Inflammatory macrophage (primary cell): ENCODE measurements at regions not wholly inside any gene's neighbourhood (a gene's known extent, or its start where the extent isn't known, plus 50 kb on each side); places are given as distances from the start of the nearest gene placed in this dataset.
"Not testable (repeated sequence)": the region's sequence is repeated elsewhere in the genome, so short reads cannot be mapped to it uniquely, and the experiment has no call there.

Source experiments
- DNase-seq, 2 donors: peaks; one replicate each; pipeline ENCODE4 v3.0.0-alpha.2; 2020 to 2022

DNA sequence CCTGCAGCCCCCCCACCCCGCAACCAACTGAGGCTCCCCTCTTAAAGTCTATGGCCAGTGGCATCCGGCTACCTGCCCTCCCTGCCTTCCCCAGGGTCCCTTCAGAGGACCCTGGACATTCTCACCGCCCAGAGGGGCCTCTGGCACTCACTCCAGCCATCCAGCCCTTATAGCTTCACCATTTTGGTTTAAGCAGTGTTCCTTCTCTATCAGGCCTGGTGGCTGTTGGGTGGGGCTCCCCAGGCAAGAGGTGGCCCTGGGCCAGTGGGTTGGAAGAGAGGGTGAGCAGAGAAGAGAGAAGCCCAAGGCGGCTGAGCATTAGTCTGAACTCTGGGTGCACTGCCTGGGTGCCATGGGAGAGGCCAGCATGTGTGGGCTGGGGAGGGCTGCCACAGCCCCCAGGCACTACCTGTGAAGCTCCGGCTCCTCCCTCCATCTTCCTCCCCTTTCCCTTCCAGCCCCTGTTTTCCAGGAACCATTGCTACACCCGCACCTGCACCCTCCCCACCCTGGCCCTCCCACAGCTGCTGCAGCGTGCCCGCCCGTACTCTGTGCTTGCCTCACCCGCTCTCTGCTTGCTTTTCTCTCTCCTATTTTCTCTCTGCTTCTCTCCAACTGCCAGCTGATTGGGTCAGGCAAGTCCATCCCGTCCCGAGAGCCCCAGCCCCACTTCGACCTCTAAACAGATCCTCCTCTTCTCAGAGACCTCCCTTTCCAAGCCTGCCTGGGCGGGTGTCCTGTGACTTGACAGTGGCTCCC is 168.2 kb downstream of the TBC1D2B start:
- DNase-seq = no peak

DNA sequence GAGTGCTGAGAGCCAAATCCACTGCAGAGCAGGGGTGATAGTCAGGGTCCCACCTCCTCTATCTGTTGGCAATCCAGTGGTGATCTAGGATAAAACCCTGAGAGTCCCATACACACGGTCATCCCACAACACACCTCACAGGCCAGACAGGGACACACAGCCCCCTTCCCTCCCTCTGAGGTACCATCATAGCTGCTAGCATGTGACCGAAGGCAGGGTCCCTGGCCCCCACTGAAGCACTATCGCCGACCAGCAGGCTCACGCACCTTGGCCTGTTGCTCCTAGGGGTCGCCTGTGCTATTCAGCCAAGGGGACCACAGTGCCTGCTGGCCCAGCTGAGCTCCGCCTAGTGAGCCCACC is 168.8 kb downstream of the TBC1D2B start:
- DNase-seq = not testable (repeated sequence)

DNA sequence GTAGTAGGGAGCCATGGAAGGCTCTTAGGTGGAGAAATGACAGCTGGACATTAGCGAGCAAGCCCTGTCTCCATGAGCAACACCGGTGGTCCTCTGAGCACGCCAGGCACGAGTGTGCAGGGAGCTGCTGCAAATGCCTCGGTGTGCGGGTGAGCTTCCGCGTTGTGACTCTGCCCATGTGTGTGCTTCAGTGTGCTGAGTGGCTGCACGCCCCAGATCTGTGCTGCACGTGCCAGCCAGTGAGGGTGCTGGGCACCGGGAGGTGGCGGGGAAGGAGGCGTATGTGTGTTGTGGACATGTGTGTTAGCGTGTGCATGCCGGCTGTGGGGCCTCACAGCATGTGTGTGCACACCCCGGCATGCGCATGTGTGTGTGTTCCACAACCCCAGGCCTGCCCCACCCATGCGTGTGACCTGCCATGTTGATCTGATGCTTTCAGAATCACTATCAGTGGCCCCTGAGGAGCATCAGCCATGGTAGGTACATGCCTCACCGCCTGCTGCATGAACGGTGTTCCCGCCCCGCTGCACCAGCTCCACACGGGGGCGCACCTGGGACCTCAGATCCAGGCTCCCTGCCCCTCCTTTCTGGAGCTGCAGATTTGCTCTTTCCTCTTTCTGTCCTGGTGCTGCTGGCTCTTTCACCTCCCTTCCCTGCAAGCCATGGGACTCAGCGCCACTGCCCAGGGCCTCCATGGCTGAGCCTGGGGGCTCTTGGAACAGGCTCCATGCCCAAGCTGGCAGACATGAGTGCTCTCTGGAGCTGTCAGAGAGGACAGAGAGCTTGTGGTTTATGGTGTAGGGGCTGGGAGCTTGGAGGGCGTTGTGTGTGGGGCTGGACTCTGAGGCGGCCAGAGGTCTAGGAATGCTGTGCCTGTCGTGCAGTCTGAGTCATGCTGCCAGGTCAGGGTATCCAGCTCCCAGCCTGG is 169.4 kb downstream of the TBC1D2B start:
- peak in 1 of 2 donors; percentile 63 for DNase-seq

GRCh38 chr15:77906062-77906990 is 171.2 kb downstream of the TBC1D2B start:
- DNase-seq = not testable (repeated sequence)

DNA sequence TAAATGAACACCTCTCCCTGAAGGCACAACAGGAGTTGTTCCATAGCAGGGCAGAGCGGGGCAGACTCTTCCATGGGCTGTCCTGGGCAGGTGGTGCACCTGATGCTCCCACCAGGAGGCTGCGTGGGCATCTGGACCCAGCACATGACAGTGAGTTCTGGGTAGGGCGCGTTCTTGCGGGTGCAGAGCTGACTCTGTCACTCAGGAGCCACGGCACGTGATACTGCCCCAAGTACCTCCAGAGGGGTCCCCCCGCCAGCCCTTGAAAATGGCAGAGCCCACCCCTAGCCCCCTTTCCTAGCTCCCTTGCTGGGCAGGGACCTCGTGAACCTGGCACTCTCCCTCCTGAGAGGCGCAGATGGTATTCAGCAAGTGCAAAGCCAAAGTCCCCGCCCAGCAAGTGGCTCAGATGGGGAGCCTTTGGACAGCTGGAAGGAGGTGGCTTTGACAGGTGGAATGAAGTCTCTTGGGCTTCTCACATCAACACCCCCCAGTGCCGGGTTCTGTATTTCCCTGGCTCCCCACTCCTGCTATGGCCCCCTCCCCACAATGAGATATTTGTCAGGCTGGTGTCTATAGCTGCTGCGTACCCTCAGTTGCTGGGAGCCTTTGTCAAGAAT is 172.1 kb downstream of the TBC1D2B start:
- DNase-seq = no peak

GRCh38 chr15:77904901-77905300 is 172.6 kb downstream of the TBC1D2B start:
- DNase-seq = no peak

DNA sequence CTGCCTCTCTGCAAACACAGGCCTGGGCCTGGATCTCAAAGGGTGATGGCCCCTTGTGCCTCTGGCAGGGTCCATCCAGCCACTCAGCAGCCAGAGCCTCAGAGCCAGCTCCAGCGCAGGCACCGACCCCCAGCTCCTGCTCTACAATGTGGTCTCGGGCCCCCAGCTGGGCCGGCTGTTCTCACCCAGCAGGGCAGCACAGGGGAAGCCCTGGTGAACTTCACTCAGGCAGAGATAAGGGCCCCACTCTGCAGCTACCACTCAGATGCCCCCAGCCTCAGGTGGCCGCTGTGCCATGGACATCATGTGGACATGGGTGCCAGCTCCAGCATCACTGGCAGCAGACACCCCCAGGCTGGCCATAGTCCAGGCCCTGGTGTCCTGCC is 173.1 kb downstream of the TBC1D2B start:
- DNase-seq = no peak

GRCh38 chr15:77903761-77904435 is 173.6 kb downstream of the TBC1D2B start:
- not testable (repeated sequence) for DNase-seq

DNA sequence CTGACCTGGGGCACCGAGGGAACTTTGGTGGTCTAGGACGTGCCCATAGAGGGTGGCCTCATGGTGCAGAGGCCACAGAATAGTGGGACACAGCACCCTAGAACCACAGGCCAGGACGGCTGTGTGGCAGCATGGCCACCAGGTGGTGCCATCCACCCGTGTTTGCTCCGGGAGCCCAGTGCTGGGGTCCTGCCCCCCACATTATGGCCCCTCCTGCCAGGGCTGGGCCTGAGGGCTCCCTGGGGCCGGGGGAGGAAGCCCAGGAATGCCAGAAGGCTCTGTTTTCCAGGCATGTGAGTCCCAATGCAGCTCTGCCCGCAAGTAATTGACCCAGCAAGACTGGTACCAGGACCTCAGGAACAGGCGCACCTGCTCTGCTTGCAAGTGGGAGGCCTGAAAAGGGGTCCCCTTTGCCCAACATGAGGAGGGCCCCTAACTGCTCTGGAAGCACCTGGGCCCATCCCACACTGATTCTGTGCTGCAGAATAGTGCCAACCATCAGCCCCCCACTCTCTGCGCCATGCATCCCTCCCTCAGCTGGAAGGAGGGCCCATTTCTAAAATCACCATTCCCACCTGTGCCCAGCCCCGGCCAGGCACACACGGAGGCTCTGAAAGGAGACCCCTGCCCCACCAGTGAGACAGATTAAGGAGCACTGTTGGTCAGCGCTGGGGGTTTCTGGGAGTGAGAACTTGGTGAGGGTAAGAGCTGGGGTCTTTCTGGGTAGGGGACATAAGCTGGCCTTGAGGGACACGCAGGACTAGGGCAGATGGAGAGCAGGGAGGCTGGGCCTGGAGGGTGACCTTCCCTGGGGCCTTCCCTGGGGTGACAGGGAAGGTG is 174.4 kb downstream of the TBC1D2B start:
- peak in 1 of 2 donors; percentile 26 for DNase-seq

DNA sequence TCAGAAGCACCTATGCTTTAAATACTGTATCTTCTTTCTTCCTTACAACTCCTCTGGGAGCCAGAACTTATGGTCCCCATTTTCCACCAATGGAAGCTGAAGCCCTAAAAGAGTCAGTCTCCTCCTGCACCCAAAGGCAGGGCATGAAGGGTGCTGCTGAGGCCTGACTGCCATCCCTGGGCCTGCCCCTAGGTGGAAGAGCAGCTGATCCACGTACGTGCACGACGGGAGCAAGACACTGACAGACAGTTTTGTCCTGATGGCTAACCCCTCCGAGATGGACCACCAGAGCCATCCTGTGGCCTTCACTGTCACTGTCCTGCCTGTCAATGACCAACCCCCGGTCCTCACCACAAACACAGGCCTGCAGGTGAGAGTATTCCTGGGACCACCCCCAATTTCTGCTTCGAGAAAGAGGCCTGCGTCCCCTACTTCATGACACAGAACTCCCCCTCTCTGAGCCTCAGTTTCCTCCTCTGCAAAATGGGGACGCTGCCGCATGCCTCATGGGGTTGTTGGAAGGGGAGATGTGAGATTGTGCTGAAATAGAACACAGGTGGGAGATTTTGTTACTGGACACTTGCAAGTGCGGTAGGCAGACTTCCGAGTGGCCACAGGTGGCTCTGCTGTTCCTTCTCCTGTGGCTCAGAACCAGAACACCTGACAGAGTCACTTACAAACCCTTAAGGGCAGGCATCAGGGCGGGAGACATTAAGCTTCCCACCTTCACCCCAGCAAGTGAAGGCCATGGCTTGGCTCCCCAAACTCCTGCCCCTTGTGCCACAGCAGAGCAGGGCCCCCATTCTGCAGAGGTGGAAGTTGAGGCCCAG is 175.4 kb downstream of the TBC1D2B start:
- DNase-seq = no peak

DNA sequence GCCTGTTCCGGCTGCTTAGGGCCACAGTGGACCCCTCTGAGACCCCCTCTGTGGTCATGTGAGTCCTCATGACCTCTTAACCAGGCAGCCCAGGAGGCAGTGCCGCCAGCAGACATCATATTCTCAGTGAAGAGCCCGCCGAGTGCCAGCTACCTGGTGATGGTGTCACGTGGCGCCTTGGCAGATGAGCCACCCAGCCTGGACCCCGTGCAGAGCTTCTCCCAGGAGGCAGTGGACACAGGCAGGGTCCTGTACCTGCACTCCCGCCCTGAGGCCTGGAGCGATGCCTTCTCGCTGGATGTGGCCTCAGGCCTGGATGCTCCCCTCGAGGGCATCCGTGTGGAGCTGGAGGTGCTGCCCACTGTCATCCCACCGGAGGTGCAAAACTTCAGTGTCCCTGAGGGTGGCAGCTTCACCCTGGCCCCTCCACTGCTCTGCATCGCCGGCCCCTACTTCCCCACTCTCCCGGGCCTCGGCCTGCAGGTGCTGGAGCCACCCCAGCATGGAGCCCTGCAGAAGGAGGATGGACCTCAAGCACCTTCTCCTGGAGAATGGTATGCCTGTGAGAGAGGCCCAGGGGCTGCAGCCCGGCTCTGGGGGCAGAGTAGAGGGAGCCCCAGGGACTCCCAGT is 176.1 kb downstream of the TBC1D2B start:
- no peak for DNase-seq

DNA sequence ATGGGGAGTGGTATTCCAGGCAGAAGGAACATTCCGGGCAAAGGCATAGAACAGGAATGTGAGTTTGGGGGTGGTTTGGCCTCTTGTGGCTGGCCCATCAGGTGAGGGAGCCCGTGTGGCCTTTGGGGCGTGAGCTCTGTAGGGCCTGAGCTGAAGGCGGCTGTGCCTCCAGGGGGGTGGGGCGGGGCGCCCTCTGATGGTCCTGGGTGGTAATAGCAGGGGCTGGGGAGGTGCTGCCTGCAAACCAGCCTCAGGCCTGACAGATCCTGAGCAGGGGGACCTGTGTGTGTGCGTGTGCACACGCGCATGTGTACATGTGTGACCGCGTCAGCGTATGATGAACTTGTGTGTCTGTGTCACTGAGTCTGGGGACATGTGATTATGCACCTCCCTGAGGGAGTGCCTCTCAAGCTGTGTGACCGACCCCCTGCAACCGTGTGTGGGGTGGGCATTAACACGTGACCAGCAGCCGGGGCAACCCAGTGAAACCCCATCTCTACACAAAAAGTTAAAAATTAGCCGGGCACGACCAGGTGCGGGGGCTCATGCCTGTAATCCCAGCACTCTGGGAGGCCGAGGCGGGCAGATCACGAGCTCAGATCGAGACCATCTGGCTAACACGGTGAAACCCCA is 177.1 kb downstream of the TBC1D2B start:
- DNase-seq = peak; percentile 24 to 35

GRCh38 chr15:77899776-77900175 is 177.7 kb downstream of the TBC1D2B start:
- not testable (repeated sequence) for DNase-seq

GRCh38 chr15:77898811-77899730 is 178.4 kb downstream of the TBC1D2B start:
- DNase-seq = no peak

- no peak for DNase-seq
These were observed 179.6 kb downstream of the TBC1D2B start for GRCh38 chr15:77897896-77898406.

GRCh38 chr15:77897113-77897895 is 180.2 kb downstream of the TBC1D2B start:
- not testable (repeated sequence) for DNase-seq
